GM10266 (cell line): ENCODE measurements at regions not wholly inside any gene's neighbourhood (a gene's known extent, or its start where the extent isn't known, plus 50 kb on each side); places are given as distances from the start of the nearest gene placed in this dataset.

ENCODE experiments used
- DNase-seq: peaks from one replicate; pipeline ENCODE4 v3.0.0; 2012; ENCODE audit errors: extremely low spot score
- CTCF ChIP-seq: IDR thresholded peaks from 2 replicates; pipeline ENCODE4 v1.5.1; 2012; ENCODE audit warnings: mild to moderate bottlenecking, low read depth; ENCODE audit not compliant: control insufficient read depth, insufficient read depth; ENCODE audit errors: missing control alignments

GRCh38 chr2:4895371-4895770 is 796.8 kb upstream of the SOX11 start:
- no peak for DNase-seq

GRCh38 chr2:4898706-4899105 is 793.5 kb upstream of the SOX11 start:
- TF ChIP-seq CTCF, result no peak
- DNase-seq, result no peak

More at GRCh38 chr2:4895371-4895770, 796.8 kb upstream of the SOX11 start:
- no peak for TF ChIP-seq CTCF

GRCh38 chr2:4900242-4900641 is 791.9 kb upstream of the SOX11 start:
- no peak for TF ChIP-seq CTCF
- DNase-seq, result no peak

GRCh38 chr2:4900861-4901770 is 791.1 kb upstream of the SOX11 start:
- no peak for DNase-seq
- no peak for TF ChIP-seq CTCF

GRCh38 chr2:4903656-4904348 is 788.4 kb upstream of the SOX11 start:
- DNase-seq, result no peak
- TF ChIP-seq CTCF, result no peak

GRCh38 chr2:4908461-4908860 is 783.7 kb upstream of the SOX11 start:
- TF ChIP-seq CTCF, result no peak
- no peak for DNase-seq

GRCh38 chr2:4909346-4910009 is 782.7 kb upstream of the SOX11 start:
- no peak for DNase-seq
- TF ChIP-seq CTCF, result no peak
